Neural progenitor cell (in vitro differentiated cells): ENCODE measurements at regions not wholly inside any gene's neighbourhood (a gene's known extent, or its start where the extent isn't known, plus 50 kb on each side); places are given as distances from the start of the nearest gene placed in this dataset.

Experiments used
- EZH2 ChIP-seq: fragments of 200-600 bp; sonication (generic); IDR thresholded peaks from 2 replicates; pipeline ENCODE4 v1.6.1; 2017; ENCODE audit warnings: antibody characterized with exemption, mild to moderate bottlenecking, moderate library complexity
- EZH2phosphoT487 ChIP-seq: fragments of 200-600 bp; sonication (generic); IDR thresholded peaks from 2 replicates; pipeline ENCODE4 v1.6.1; 2017; ENCODE audit warnings: antibody characterized with exemption
- TF ChIP-seq, protein P1 (sequence below): fragments of 200-600 bp; sonication (generic); IDR thresholded peaks from 2 replicates; pipeline ENCODE4 v1.5.1; 2017; ENCODE audit warnings: antibody characterized with exemption, mild to moderate bottlenecking

DNA sequence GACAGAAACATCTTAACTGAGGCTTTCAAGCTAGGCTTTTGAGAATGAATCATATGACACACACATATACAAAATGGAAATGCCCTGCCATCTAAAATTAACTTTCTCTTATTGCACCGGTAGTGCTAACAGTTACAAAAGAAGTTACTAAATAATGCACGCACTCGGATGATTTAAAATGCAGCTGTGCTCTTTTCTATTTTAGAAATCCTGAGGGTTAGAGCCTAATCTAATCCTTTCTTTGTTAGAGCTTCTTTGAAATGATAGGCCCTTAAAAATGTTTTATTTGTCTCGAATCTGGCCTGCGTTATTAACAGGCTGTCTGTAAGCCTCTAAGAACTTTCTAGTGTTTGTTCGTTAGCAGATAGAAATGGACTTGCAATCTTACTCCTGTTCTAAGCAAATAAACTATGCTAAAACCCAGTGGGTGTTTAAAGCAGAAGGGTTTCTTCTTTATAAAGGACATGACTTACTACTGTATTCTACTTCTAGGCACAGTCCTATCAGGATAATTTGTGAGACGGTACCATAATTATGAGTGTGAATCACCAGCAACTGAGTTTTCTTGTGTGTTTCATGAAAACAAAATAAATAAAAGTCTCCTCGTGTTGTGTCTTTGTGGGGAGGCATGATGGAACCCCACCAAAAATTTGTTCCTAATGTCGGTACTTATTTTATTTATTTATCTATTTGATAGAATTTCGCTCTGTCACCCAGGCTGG is 69.2 kb upstream of the MYO10 start:
- TF ChIP-seq, protein P1, sequence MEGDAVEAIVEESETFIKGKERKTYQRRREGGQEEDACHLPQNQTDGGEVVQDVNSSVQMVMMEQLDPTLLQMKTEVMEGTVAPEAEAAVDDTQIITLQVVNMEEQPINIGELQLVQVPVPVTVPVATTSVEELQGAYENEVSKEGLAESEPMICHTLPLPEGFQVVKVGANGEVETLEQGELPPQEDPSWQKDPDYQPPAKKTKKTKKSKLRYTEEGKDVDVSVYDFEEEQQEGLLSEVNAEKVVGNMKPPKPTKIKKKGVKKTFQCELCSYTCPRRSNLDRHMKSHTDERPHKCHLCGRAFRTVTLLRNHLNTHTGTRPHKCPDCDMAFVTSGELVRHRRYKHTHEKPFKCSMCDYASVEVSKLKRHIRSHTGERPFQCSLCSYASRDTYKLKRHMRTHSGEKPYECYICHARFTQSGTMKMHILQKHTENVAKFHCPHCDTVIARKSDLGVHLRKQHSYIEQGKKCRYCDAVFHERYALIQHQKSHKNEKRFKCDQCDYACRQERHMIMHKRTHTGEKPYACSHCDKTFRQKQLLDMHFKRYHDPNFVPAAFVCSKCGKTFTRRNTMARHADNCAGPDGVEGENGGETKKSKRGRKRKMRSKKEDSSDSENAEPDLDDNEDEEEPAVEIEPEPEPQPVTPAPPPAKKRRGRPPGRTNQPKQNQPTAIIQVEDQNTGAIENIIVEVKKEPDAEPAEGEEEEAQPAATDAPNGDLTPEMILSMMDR = no peak
- no peak for TF ChIP-seq EZH2phosphoT487
- no peak for TF ChIP-seq EZH2
